Glutamatergic neuron (in vitro differentiated cells): ENCODE measurements at regions not wholly inside any gene's neighbourhood (a gene's known extent, or its start where the extent isn't known, plus 50 kb on each side); places are given as distances from the start of the nearest gene placed in this dataset.
"Not testable (repeated sequence)": the region's sequence is repeated elsewhere in the genome, so short reads cannot be mapped to it uniquely, and the experiment has no call there.

Experiments
- DNase-seq: peaks from one replicate; pipeline ENCODE4 v3.0.0; 2022
- H3K27ac Mint-ChIP-seq: one replicate; pipeline ENCODE4 v1.8.0; 2020; ENCODE audit warnings: mild to moderate bottlenecking, mixed read lengths, inconsistent platforms; ENCODE audit not compliant: unreplicated experiment
- H3K27me3 Mint-ChIP-seq: one replicate; pipeline ENCODE4 v1.8.0; 2020; ENCODE audit warnings: mild to moderate bottlenecking, moderate library complexity, mixed read lengths, inconsistent platforms; ENCODE audit not compliant: unreplicated experiment
- H3K36me3 Mint-ChIP-seq: one replicate; pipeline ENCODE4 v1.8.0; 2020; ENCODE audit warnings: mild to moderate bottlenecking, mixed read lengths, inconsistent platforms; ENCODE audit not compliant: unreplicated experiment
- H3K4me1 Mint-ChIP-seq: one replicate; pipeline ENCODE4 v1.8.0; 2020; ENCODE audit warnings: mild to moderate bottlenecking, low read depth, mixed read lengths, inconsistent platforms; ENCODE audit not compliant: unreplicated experiment
- H3K4me3 Mint-ChIP-seq: one replicate; pipeline ENCODE4 v1.8.0; 2020; ENCODE audit warnings: mild to moderate bottlenecking, mixed read lengths, inconsistent platforms; ENCODE audit not compliant: unreplicated experiment
- H3K9me3 Mint-ChIP-seq: one replicate; pipeline ENCODE4 v1.8.0; 2020; ENCODE audit warnings: mild to moderate bottlenecking, moderate library complexity, mixed read lengths, inconsistent platforms; ENCODE audit not compliant: unreplicated experiment
- TF ChIP-seq, protein P1 (sequence below): fragments of 200-600 bp; sonication (generic); IDR thresholded peaks from one replicate; pipeline ENCODE4 v1.5.0; 2021; ENCODE audit not compliant: partially characterized antibody, unreplicated experiment

DNA sequence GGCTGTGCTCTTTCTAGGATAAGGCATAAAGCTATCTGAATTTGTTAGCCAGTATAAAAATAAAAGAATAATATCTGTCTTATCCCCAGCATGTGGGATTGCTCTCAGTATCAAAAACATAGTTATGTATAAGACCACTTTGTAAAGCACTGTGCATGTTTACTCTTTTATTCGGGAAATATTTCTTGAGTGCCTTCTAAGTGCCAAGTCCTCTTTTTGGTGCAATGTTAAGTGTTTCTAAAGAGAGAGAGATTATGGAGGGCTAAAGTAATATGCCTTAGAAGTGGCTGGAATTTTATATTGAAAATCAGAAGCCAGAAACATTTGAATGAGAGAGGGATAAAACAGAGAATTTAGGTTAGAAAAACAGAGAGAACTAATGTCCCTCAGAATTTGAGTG, 212.0 kb downstream of the ALG10B start:
- TF ChIP-seq, protein P1, sequence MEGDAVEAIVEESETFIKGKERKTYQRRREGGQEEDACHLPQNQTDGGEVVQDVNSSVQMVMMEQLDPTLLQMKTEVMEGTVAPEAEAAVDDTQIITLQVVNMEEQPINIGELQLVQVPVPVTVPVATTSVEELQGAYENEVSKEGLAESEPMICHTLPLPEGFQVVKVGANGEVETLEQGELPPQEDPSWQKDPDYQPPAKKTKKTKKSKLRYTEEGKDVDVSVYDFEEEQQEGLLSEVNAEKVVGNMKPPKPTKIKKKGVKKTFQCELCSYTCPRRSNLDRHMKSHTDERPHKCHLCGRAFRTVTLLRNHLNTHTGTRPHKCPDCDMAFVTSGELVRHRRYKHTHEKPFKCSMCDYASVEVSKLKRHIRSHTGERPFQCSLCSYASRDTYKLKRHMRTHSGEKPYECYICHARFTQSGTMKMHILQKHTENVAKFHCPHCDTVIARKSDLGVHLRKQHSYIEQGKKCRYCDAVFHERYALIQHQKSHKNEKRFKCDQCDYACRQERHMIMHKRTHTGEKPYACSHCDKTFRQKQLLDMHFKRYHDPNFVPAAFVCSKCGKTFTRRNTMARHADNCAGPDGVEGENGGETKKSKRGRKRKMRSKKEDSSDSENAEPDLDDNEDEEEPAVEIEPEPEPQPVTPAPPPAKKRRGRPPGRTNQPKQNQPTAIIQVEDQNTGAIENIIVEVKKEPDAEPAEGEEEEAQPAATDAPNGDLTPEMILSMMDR, result no peak
- no peak for DNase-seq
- no peak overlapping the region for H3K27ac Mint-ChIP-seq
- no peak overlapping the region for H3K4me3 Mint-ChIP-seq
- no peaks in the 10 kb centered on the region for H3K27me3 Mint-ChIP-seq
- no peaks in the 10 kb centered on the region for H3K36me3 Mint-ChIP-seq
- no peaks in the 10 kb centered on the region for H3K9me3 Mint-ChIP-seq
- H3K4me1 Mint-ChIP-seq, result no peaks in the 10 kb centered on the region

DNA sequence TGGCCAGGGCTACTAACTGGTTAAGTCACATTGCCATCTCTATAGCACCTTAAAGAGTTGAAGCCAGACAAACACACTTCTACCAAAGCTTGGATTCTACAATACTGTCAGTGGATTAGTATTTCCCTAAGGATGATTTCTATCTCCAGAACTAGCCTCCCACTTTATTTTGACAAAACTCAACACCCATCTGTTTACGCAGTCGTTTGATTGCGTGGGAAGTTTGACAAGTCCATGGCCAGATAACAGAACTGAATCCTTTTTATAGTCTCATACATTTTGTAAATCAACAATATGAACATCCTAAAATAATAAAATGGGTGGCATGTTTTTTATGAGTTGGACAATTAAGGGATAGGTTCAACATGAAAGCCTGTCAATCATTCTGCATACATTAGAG, 212.7 kb downstream of the ALG10B start:
- not testable (repeated sequence) for H3K27me3 Mint-ChIP-seq, H3K4me3 Mint-ChIP-seq, DNase-seq, H3K27ac Mint-ChIP-seq, H3K4me1 Mint-ChIP-seq, H3K9me3 Mint-ChIP-seq, H3K36me3 Mint-ChIP-seq

DNA sequence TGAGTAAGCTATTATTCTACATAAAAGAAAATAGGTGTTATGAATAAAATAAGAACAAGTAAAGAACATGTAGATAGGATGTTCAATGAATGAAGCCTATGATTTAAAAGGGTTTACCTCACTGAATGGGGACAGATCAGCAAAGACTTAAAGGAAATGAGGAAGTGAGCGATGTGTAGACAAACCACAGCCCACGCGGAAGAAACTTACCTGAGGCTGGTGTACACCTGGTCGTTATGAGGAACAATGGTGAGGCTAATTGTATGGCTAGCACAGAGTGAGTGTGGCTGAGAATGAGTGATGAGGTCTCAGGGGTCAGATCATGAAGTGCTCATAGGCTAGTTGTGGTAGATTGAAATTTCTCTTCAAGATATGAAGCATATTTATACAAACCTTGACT, 221.7 kb downstream of the ALG10B start:
- no peaks in the 10 kb centered on the region for H3K9me3 Mint-ChIP-seq
- H3K36me3 Mint-ChIP-seq, result no peaks in the 10 kb centered on the region
- DNase-seq, result no peak
- no peaks in the 10 kb centered on the region for H3K4me1 Mint-ChIP-seq
- H3K27ac Mint-ChIP-seq, result no peak overlapping the region
- H3K27me3 Mint-ChIP-seq, result no peaks in the 10 kb centered on the region
- no peak overlapping the region for H3K4me3 Mint-ChIP-seq
- TF ChIP-seq, protein P1, result no peak

DNA sequence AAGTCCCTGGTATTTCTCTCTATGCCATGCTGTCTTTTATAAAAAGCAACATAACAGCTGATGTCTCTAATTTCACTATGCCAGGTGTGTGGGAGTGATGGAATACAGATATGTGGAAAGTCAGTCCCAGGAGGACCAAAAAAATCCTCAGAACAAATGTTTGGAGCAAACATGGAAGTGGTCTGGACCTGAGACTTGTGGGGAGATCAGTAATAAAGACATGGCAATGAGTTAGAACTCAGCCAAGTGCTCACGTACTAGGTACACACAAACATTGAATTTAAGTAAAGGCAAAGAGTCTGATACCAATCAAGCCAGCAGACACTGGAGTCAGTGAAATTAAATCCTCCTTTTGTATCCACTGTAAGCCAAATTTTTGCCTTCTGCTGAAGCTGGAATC, 223.6 kb downstream of the ALG10B start:
- H3K36me3 Mint-ChIP-seq, result no peaks in the 10 kb centered on the region
- no peak overlapping the region for H3K27ac Mint-ChIP-seq
- no peaks in the 10 kb centered on the region for H3K4me1 Mint-ChIP-seq
- H3K4me3 Mint-ChIP-seq, result no peak overlapping the region
- no peak for DNase-seq
- no peaks in the 10 kb centered on the region for H3K9me3 Mint-ChIP-seq
- TF ChIP-seq, protein P1, result no peak
- no peaks in the 10 kb centered on the region for H3K27me3 Mint-ChIP-seq

DNA sequence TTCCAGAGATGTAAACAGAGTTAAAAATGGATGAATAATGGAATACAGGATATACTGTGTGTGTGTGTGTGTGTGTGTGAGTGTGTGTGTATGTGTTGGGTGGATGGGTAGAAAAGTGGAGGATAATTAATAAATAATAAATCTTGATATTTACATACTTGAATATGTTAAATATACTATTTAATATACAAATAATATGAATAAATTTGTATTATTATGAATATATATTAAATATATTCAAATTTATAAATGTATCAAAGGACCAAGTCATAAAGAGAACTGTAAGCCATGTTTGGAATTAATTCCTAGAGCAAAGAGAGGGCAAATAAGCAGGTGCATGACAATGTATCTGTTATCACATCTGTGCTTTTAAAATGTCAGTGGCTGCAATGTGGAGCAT, 225.3 kb downstream of the ALG10B start:
- Mint-ChIP-seq H3K27ac (no peak overlapping the region), H3K9me3 (no peaks in the 10 kb centered on the region)

More for the DNA sequence above, 225.3 kb downstream of the ALG10B start:
- Mint-ChIP-seq H3K4me1 (no peaks in the 10 kb centered on the region), H3K27me3 (no peaks in the 10 kb centered on the region), H3K4me3 (no peak overlapping the region), H3K36me3 (no peaks in the 10 kb centered on the region)
- TF ChIP-seq, protein P1, result no peak
- DNase-seq, result no peak
